SK-N-SH (cell line): ENCODE measurements at regions not wholly inside any gene's neighbourhood (a gene's known extent, or its start where the extent isn't known, plus 50 kb on each side); places are given as distances from the start of the nearest gene placed in this dataset.

Source experiments
- CTCF ChIA-PET: fragments of 300-600, 350-600 bp; formaldehyde crosslinking; extraction: SDS; loops from one replicate; lab custom pipeline; 2021; lab: Yijun Ruan, JAX
- POLR2A ChIA-PET: fragments of 350-600 bp; sonication (Branson Sonifier 250); formaldehyde crosslinking; extraction: SDS; loops from one replicate; lab custom pipeline; 2020; ENCODE audit warnings: antibody characterized with exemption, inconsistent platforms; lab: Yijun Ruan, JAX
- DNase-seq: peaks from one replicate; pipeline ENCODE4 v3.0.0; 2012
- H2AFZ ChIP-seq: fragments of 200-600 bp; sonication (generic); 2 replicates; pipeline ENCODE4 v1.8.1; 2016; ENCODE audit warnings: antibody characterized with exemption, mild to moderate bottlenecking, low read depth
- H3F3A ChIP-seq: fragments of 200-600 bp; sonication (generic); replicated peaks from 2 replicates; pipeline ENCODE3; 2016; ENCODE audit warnings: antibody characterized with exemption, mild to moderate bottlenecking; ENCODE audit not compliant: insufficient read depth
- H3K27ac ChIP-seq, 2 experiments: fragments of 200-500 bp in 1 of 2; fragments of 200-600 bp in 1 of 2; sonication (Bioruptor generic) in 1 of 2; sonication (generic), shearing (Covaris generic) in 1 of 2; 2 replicates each; pipeline versions ENCODE4 v1.5.1 to v1.6.1; 2014 to 2016; ENCODE audit warnings: low read depth in 2 of 2, inconsistent platforms in 1 of 2, low read length in 1 of 2, mild to moderate bottlenecking in 1 of 2, mixed read lengths in 1 of 2
- H3K27me3 ChIP-seq: fragments of 200-600 bp; sonication (generic), shearing (Covaris generic); 2 replicates; pipeline ENCODE4 v1.6.1; 2016; ENCODE audit warnings: mixed run types; ENCODE audit not compliant: insufficient read depth
- H3K36me3 ChIP-seq, 2 experiments: fragments of 200-500 bp in 1 of 2; fragments of 200-600 bp in 1 of 2; sonication (Bioruptor generic) in 1 of 2; sonication (generic) in 1 of 2; replicated peaks in 1 of 2; 2 replicates each; pipeline versions ENCODE3 to v1.5.1; 2014 to 2016; ENCODE audit warnings: low read length in 1 of 2, mild to moderate bottlenecking in 1 of 2; ENCODE audit not compliant: insufficient read depth in 2 of 2, control insufficient read depth in 1 of 2
- H3K4me1 ChIP-seq, 2 experiments: fragments of 200-500 bp in 1 of 2; fragments of 200-600 bp in 1 of 2; sonication (Bioruptor generic) in 1 of 2; sonication (generic), shearing (Covaris generic) in 1 of 2; 2 replicates each; pipeline versions ENCODE4 v1.5.1 to v1.6.1; 2014 to 2016; ENCODE audit warnings: low read depth in 1 of 2, low read length in 1 of 2, mixed run types in 1 of 2; ENCODE audit not compliant: insufficient read depth in 2 of 2, control insufficient read depth in 1 of 2
- H3K4me2 ChIP-seq: fragments of 200-600 bp; sonication (generic), shearing (Covaris generic); 2 replicates; pipeline ENCODE4 v1.6.1; 2017; ENCODE audit warnings: mixed run types
- H3K4me3 ChIP-seq, 2 experiments: fragments of 200-500 bp in 1 of 2; fragments of 200-600 bp in 1 of 2; sonication (Bioruptor generic) in 1 of 2; sonication (generic), shearing (Covaris generic) in 1 of 2; 2 replicates each; pipeline versions ENCODE4 v1.5.1 to v1.8.1; 2014 to 2016; ENCODE audit warnings: low read depth in 2 of 2, inconsistent platforms in 1 of 2, low read length in 1 of 2, mild to moderate bottlenecking in 1 of 2, mixed read lengths in 1 of 2, moderate library complexity in 1 of 2
- H3K79me2 ChIP-seq: fragments of 200-600 bp; sonication (generic); 2 replicates; pipeline ENCODE4 v1.8.1; 2017; ENCODE audit warnings: mild to moderate bottlenecking; ENCODE audit not compliant: insufficient read depth
- H3K9ac ChIP-seq: fragments of 200-600 bp; sonication (generic); 2 replicates; pipeline ENCODE4 v1.6.1; 2017; ENCODE audit warnings: mixed run types
- H3K9me2 ChIP-seq: fragments of 200-600 bp; sonication (generic); 2 replicates; pipeline ENCODE4 v1.6.1; 2017; ENCODE audit warnings: mixed run types
- H3K9me3 ChIP-seq: fragments of 200-600 bp; sonication (generic); 2 replicates; pipeline ENCODE4 v1.6.1; 2017; ENCODE audit warnings: mixed run types, mild to moderate bottlenecking, moderate library complexity
- H4K20me1 ChIP-seq: fragments of 200-600 bp; sonication (generic); 2 replicates; pipeline ENCODE4 v1.6.1; 2017; ENCODE audit warnings: mild to moderate bottlenecking, mixed run types; ENCODE audit not compliant: insufficient read depth
- CHD2 ChIP-seq: fragments of 150-350 bp; IDR thresholded peaks from 2 replicates; pipeline ENCODE4 v1.6.1; 2018; ENCODE audit warnings: low read length; ENCODE audit not compliant: partially characterized antibody
- ELF1 ChIP-seq: IDR thresholded peaks from 2 replicates; pipeline ENCODE4 v1.4.0; 2012
- EP300 ChIP-seq, 2 experiments: IDR thresholded peaks; 2 replicates each; pipeline versions ENCODE4 v1.4.0 to v1.6.1; 2012; ENCODE audit warnings: borderline replicate concordance in 1 of 2, low read depth in 1 of 2, low read length in 1 of 2
- EZH2phosphoT487 ChIP-seq: fragments of 200-600 bp; sonication (generic); IDR thresholded peaks from 2 replicates; pipeline ENCODE4 v1.6.1; 2017; ENCODE audit warnings: low read depth, mixed run types, mild to moderate bottlenecking, antibody characterized with exemption, moderate library complexity, borderline replicate concordance
- GABPA ChIP-seq: IDR thresholded peaks from 2 replicates; pipeline ENCODE4 v1.4.0; 2012; ENCODE audit warnings: low read depth, mild to moderate bottlenecking
- GATA2 ChIP-seq: sonication (generic); formaldehyde crosslinking; IDR thresholded peaks from 2 replicates; pipeline ENCODE4 v1.5.0; 2020; ENCODE audit warnings: mild to moderate bottlenecking, missing genetic modification reagents
- JUND ChIP-seq: IDR thresholded peaks from 2 replicates; pipeline ENCODE4 v1.4.0; 2012
- MAX ChIP-seq: IDR thresholded peaks from 2 replicates; pipeline ENCODE4 v1.4.0; 2012; ENCODE audit warnings: low read depth
- MEF2A ChIP-seq: IDR thresholded peaks from 2 replicates; pipeline ENCODE4 v1.4.0; 2012; ENCODE audit warnings: low read depth, borderline replicate concordance
- NFIC ChIP-seq: IDR thresholded peaks from 2 replicates; pipeline ENCODE4 v1.4.0; 2012; ENCODE audit warnings: borderline replicate concordance
- POLR2AphosphoS5 ChIP-seq: IDR thresholded peaks from 2 replicates; pipeline ENCODE4 v1.6.1; 2012; ENCODE audit warnings: low read depth, low read length
- RAD21 ChIP-seq: IDR thresholded peaks from 2 replicates; pipeline ENCODE4 v1.6.1; 2012; ENCODE audit warnings: mild to moderate bottlenecking, low read length
- SMC3 ChIP-seq: IDR thresholded peaks from 2 replicates; pipeline ENCODE4 v1.6.1; 2012; ENCODE audit warnings: low read depth, low read length, improper control_type of control experiment
- TAF1 ChIP-seq: IDR thresholded peaks from 2 replicates; pipeline ENCODE4 v1.6.1; 2012; ENCODE audit warnings: low read depth, mild to moderate bottlenecking, low read length, moderate library complexity, borderline replicate concordance
- TCF12 ChIP-seq: IDR thresholded peaks from 2 replicates; pipeline ENCODE4 v1.4.0; 2012
- TEAD4 ChIP-seq: IDR thresholded peaks from 2 replicates; pipeline ENCODE4 v1.4.0; 2012; ENCODE audit warnings: mild to moderate bottlenecking, borderline replicate concordance; ENCODE audit not compliant: insufficient read depth
- YY1 ChIP-seq: IDR thresholded peaks from 2 replicates; pipeline ENCODE4 v1.4.0; 2012; ENCODE audit warnings: low read depth, mild to moderate bottlenecking
- WGBS: methylation state at CpG from one replicate; pipeline ENCODE4 v1.1.6; 2017; ENCODE audit warnings: low lambda C conversion rate; 5-methylcytosine and 5-hydroxymethylcytosine counted together
- TF ChIP-seq, protein P1 (sequence below): fragments of 150-350 bp; IDR thresholded peaks from 2 replicates; pipeline ENCODE4 v1.6.1; 2017; ENCODE audit warnings: antibody characterized with exemption, low read length, low read depth, borderline replicate concordance
- TF ChIP-seq, protein P2 (sequence below): IDR thresholded peaks from 2 replicates; pipeline ENCODE4; 2012

DNA sequence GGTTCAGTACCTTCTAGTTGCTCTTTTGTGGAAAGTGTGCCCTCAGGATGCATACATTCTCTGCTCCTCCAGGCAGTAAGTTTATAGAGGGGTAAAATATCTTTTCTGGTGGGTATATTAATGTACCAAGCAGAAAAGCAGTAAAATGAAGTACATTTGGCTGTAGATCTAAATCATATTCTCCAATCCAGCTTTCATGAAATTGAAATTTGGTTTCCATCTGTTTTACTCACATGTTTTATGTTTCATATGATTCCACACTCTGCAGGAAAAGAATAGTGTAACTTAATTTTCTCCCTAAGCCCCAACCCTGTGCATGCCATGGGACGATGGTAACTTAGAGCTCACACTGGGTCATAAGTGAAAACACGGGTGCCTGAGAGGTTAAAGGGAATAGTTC, 172.3 kb downstream of the AKAIN1 start:
- no peak overlapping the region for H3K27ac ChIP-seq
- no peaks in the 10 kb centered on the region for H3K79me2 ChIP-seq
- no peak overlapping the region for H3K9ac ChIP-seq
- ChIA-PET POLR2A (no interaction called here), CTCF (interaction anchor here (0.5 kb wide), 1 partner anchor 24 kb away, joined by 4 read pairs; no protein-coding TSS in a partner anchor)
- H4K20me1 ChIP-seq = no peaks in the 10 kb centered on the region
- H3K9me2 ChIP-seq = no peaks in the 10 kb centered on the region
- no peak for TF ChIP-seq RAD21
- no peak for TF ChIP-seq GABPA
- TF ChIP-seq POLR2AphosphoS5 = no peak
- no peak for TF ChIP-seq NFIC
- no peak for TF ChIP-seq TEAD4
- no peak for TF ChIP-seq MAX
- no peak for TF ChIP-seq SMC3
- TF ChIP-seq EP300 (IDR thresholded peaks at IDR 0.05; ENCODE audit: borderline replicate concordance in 1 of 2, low read depth in 1 of 2, low read length in 1 of 2) = no peak
- no peak for TF ChIP-seq MEF2A
- TF ChIP-seq, protein P1, sequence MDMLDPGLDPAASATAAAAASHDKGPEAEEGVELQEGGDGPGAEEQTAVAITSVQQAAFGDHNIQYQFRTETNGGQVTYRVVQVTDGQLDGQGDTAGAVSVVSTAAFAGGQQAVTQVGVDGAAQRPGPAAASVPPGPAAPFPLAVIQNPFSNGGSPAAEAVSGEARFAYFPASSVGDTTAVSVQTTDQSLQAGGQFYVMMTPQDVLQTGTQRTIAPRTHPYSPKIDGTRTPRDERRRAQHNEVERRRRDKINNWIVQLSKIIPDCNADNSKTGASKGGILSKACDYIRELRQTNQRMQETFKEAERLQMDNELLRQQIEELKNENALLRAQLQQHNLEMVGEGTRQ = no peak
- TF ChIP-seq GATA2 (CRISPR knock-in tag) = no peak
- TF ChIP-seq, protein P2, sequence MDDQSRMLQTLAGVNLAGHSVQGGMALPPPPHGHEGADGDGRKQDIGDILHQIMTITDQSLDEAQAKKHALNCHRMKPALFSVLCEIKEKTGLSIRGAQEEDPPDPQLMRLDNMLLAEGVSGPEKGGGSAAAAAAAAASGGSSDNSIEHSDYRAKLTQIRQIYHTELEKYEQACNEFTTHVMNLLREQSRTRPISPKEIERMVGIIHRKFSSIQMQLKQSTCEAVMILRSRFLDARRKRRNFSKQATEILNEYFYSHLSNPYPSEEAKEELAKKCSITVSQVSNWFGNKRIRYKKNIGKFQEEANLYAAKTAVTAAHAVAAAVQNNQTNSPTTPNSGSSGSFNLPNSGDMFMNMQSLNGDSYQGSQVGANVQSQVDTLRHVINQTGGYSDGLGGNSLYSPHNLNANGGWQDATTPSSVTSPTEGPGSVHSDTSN = no peak
- TF ChIP-seq EZH2phosphoT487 = no peak
- H3K4me3 ChIP-seq = no peak overlapping the region
- H3K36me3 ChIP-seq = no peaks in the 10 kb centered on the region
- H3K4me2 ChIP-seq = no peak overlapping the region
- no peaks in the 10 kb centered on the region for H3K4me1 ChIP-seq
- no peak overlapping the region for H2AFZ ChIP-seq
- H3K27me3 ChIP-seq = no peaks in the 10 kb centered on the region
- H3K9me3 ChIP-seq = no peaks in the 10 kb centered on the region
- no peaks in the 10 kb centered on the region for H3F3A ChIP-seq
- WGBS = 0% methylated on average over 2 of the region's 2 CpGs
- no peak for DNase-seq

- Histone ChIP-seq H3K9ac (no peak overlapping the region), H3K36me3 (no peaks in the 10 kb centered on the region), H3K9me3 (no peaks in the 10 kb centered on the region), H3F3A (no peaks in the 10 kb centered on the region), H2AFZ (no peak overlapping the region), H3K27ac (no peak overlapping the region), H3K79me2 (no peaks in the 10 kb centered on the region), H3K4me2 (no peak overlapping the region), H3K4me3 (no peak overlapping the region), H3K27me3 (no peaks in the 10 kb centered on the region), H3K9me2 (no peaks in the 10 kb centered on the region), H3K4me1 (no peaks in the 10 kb centered on the region), H4K20me1 (no peaks in the 10 kb centered on the region)
- no peak for DNase-seq
- ChIA-PET POLR2A (no interaction called here), CTCF (interaction anchor here (2.9 kb wide), 1 partner anchor 8 kb away, joined by 19 read pairs; no protein-coding TSS in a partner anchor)
- no peak for TF ChIP-seq TAF1
- TF ChIP-seq CHD2 = no peak
- TF ChIP-seq JUND = no peak
- no peak for TF ChIP-seq POLR2AphosphoS5
- TF ChIP-seq TCF12 = no peak
- no peak for TF ChIP-seq ELF1
- TF ChIP-seq YY1 = no peak
- no peak for TF ChIP-seq GABPA
These were observed 175.5 kb downstream of the AKAIN1 start for GRCh38 chr18:5021558-5021957.
